Erythroblast (primary cell): ENCODE measurements at regions not wholly inside any gene's neighbourhood (a gene's known extent, or its start where the extent isn't known, plus 50 kb on each side); places are given as distances from the start of the nearest gene placed in this dataset.

Experiments used
- GATA1 ChIP-seq: IDR thresholded peaks from 2 replicates; pipeline ENCODE4 v1.6.1; 2011; ENCODE audit warnings: low read depth, mild to moderate bottlenecking, control low read depth, low read length, moderate library complexity
- POLR2A ChIP-seq: IDR thresholded peaks from 2 replicates; pipeline ENCODE4 v1.6.1; 2011; ENCODE audit warnings: mild to moderate bottlenecking, low read length

DNA sequence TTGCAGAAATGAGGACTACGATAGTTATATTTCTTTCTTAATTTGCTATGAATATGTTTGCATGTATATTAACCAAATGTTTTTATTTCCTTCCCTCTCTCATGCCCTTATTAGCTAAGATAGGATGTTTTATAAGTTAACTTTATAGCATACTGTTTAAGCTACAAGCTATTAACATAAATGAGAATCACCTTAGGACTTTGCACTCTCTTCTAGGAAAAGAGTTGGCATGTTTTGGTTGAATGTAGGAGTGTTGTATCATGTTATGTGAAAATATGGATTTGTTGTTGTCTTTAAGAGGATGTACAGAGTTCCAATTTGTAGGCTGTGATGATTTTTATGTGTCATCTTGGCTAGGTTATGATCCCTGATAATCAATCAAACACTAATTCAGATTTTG is 467.4 kb upstream of the SETBP1 start:
- TF ChIP-seq POLR2A = no peak
- no peak for TF ChIP-seq GATA1
